ENCODE measurements at regions not wholly inside any gene's neighbourhood (a gene's known extent, or its start where the extent isn't known, plus 50 kb on each side); places are given as distances from the start of the nearest gene placed in this dataset.

- Histone ChIP-seq H3K4me1 (replicated peaks) (no peaks in the 10 kb centered on the region), H3K36me3 (no peaks in the 10 kb centered on the region), H3K4me3 (no peak overlapping the region), H3K27me3 (replicated peaks; ENCODE audit: insufficient read depth) (peaks cover 10% of the 10 kb centered on the region), H3K9me3 (no peaks in the 10 kb centered on the region), H3K27ac (no peak overlapping the region)
- intact Hi-C loops (cut with DNase I), result no loop called here
- TF ChIP-seq POLR2AphosphoS5 (IDR thresholded peaks at IDR 0.05) (no peak), CTCF (IDR thresholded peaks at IDR 0.05) (no peak), POLR2A (IDR thresholded peaks at IDR 0.05) (no peak)
- WGBS, result 62% methylated on average over 11 of the region's 11 CpGs
- DNase-seq (ENCODE audit: low spot score), result no peak
Measured at GRCh38 chr10:131692686-131693334, 208.0 kb upstream of the PPP2R2D start.

- intact Hi-C loops (cut with DNase I), result no loop called here
- no peak overlapping the region for H3K27ac ChIP-seq
- TF ChIP-seq CTCF (IDR thresholded peaks at IDR 0.05) (no peak), POLR2A (IDR thresholded peaks at IDR 0.05) (no peak), POLR2AphosphoS5 (IDR thresholded peaks at IDR 0.05) (no peak)
- H3K9me3 ChIP-seq, result no peaks in the 10 kb centered on the region
- WGBS, result 91% methylated on average over 8 of the region's 8 CpGs
- H3K36me3 ChIP-seq, result no peaks in the 10 kb centered on the region
- H3K4me3 ChIP-seq, result no peak overlapping the region
- H3K27me3 ChIP-seq (replicated peaks; ENCODE audit: insufficient read depth), result peaks cover 10% of the 10 kb centered on the region
- DNase-seq (ENCODE audit: low spot score), result no peak
- no peaks in the 10 kb centered on the region for H3K4me1 ChIP-seq (replicated peaks)
Measured at GRCh38 chr10:131693766-131694165, 207.0 kb upstream of the PPP2R2D start.

GRCh38 chr10:131694168-131694780, 206.5 kb upstream of the PPP2R2D start:
- no peak for DNase-seq (ENCODE audit: low spot score)

GRCh38 chr10:131694781-131695495, 205.9 kb upstream of the PPP2R2D start:
- TF ChIP-seq POLR2A (IDR thresholded peaks at IDR 0.05) (no peak), CTCF (IDR thresholded peaks at IDR 0.05) (no peak), POLR2AphosphoS5 (IDR thresholded peaks at IDR 0.05) (no peak)
- H3K9me3 ChIP-seq, result no peaks in the 10 kb centered on the region
- no peaks in the 10 kb centered on the region for H3K36me3 ChIP-seq
- H3K4me3 ChIP-seq, result no peak overlapping the region
- no peaks in the 10 kb centered on the region for H3K4me1 ChIP-seq (replicated peaks)
- 91% methylated on average over 10 of the region's 11 CpGs for WGBS
- H3K27ac ChIP-seq, result no peak overlapping the region
- intact Hi-C loops (cut with DNase I), result no loop called here
- peaks cover 10% of the 10 kb centered on the region for H3K27me3 ChIP-seq (replicated peaks; ENCODE audit: insufficient read depth)
- no peak for DNase-seq (ENCODE audit: low spot score)

More at GRCh38 chr10:131694168-131694780, 206.5 kb upstream of the PPP2R2D start:
- 87% methylated on average over 11 of the region's 11 CpGs for WGBS
- Histone ChIP-seq H3K4me1 (replicated peaks) (no peaks in the 10 kb centered on the region), H3K27ac (no peak overlapping the region), H3K4me3 (no peak overlapping the region), H3K9me3 (no peaks in the 10 kb centered on the region), H3K36me3 (no peaks in the 10 kb centered on the region), H3K27me3 (replicated peaks; ENCODE audit: insufficient read depth) (peaks cover 10% of the 10 kb centered on the region)
- TF ChIP-seq CTCF (IDR thresholded peaks at IDR 0.05) (no peak), POLR2AphosphoS5 (IDR thresholded peaks at IDR 0.05) (no peak), POLR2A (IDR thresholded peaks at IDR 0.05) (no peak)
- intact Hi-C loops (cut with DNase I), result no loop called here
